ENCODE measurements at regions not wholly inside any gene's neighbourhood (a gene's known extent, or its start where the extent isn't known, plus 50 kb on each side); places are given as distances from the start of the nearest gene placed in this dataset.

DNA sequence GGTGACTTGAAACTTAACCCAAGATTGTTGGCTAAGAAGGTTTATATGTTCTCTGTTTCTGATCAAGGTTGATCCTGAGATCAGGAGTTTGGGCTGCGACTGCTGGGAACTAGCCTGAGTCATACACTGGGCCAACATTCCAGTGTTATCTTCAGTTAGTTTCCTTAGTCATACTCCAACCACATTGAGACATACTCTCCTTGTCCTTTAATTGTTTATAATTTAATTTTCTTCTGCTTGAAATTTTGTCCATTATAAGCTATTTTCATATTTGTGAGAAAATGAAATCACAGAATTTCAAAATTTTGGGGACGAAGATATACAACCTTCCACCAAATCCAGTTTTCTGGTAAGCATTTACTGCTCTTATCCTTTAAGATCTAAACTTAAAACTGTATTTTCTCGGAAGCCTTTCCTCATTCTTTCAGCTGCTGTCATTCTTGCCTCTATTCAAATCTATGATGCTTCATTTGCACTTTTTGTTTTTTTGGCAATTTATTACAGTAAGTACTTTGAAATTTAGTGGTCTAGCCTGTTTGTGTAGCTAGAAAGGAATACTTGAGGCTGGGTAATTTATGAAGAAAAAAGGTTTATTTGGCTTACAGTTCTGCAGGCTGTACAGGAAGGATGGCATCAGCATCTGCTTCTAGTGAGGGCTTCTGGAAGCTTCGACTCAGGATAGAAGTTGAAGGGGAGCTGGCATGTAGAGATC lies 63.4 kb upstream of the POT1 start:
- Histone ChIP-seq H3K4me1 (no peaks in the 10 kb centered on the region), H3K36me3 (no peaks in the 10 kb centered on the region), H3K27me3 (no peaks in the 10 kb centered on the region), H3K9me3 (no peaks in the 10 kb centered on the region), H3K4me3 (no peak overlapping the region), H3K27ac (no peak overlapping the region)
- DNase-seq = no peak
- TF ChIP-seq POLR2A (IDR thresholded peaks at IDR 0.05) (no peak), CTCF (IDR thresholded peaks at IDR 0.05) (no peak)

DNA sequence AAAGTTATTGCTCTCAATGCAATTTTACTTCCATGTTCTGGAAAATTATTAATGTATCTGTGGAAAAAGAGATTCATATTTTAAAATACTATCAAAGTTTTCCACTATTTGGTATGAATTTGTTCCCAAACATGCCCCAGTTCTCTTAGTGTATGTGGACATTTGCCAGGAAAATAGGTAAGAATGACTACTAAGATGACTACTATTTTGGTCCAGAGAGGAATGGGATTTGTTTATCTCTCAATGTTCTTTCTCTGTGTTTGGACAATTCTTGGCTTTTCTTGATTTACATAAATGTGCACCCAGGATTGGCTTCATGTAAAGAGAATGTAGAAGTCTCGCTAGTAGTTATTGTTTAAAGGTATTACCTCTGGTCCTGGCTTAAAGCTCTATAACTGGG lies 60.3 kb upstream of the POT1 start:
- H3K4me3 ChIP-seq = no peak overlapping the region
- no peak for DNase-seq

More for the DNA sequence above, 60.3 kb upstream of the POT1 start:
- no peaks in the 10 kb centered on the region for H3K9me3 ChIP-seq
- H3K4me1 ChIP-seq = no peaks in the 10 kb centered on the region
- no peak overlapping the region for H3K27ac ChIP-seq
- H3K36me3 ChIP-seq = no peaks in the 10 kb centered on the region
- H3K27me3 ChIP-seq = no peaks in the 10 kb centered on the region
- TF ChIP-seq POLR2A (IDR thresholded peaks at IDR 0.05) (no peak), CTCF (IDR thresholded peaks at IDR 0.05) (no peak)
